ENCODE measurements at regions not wholly inside any gene's neighbourhood (a gene's known extent, or its start where the extent isn't known, plus 50 kb on each side); places are given as distances from the start of the nearest gene placed in this dataset.

DNA sequence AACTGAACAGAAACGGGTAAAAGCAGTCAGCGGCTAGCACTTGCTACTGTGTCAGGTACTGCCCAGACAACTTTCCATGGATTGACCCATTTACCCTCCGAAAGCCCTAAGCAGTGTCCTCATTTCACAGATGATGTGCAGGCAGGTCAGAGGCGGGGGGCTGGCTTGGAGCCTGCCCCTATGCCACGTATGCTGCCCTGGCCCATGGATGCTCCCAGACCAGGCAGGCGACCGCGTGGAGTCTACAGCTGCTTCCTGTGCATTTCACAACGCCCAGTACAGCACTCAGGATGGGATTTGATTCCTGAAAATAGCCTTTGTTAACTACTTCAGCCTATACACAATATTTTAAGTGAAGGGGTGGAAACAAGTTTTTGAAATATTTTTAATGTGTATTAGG, 202.9 kb downstream of the NXNL2 start:
- in situ Hi-C loops (cut with HindIII; ENCODE audit: extremely low pct_ligation_motif_present, low pct_unique_long_range_greater_than_20kb) = loop anchor here (5.0 kb wide), 2 partner anchors 76 to 146 kb away; no protein-coding TSS in a partner anchor
- 37% methylated on average over 3 of the region's 9 CpGs for WGBS (ENCODE audit: low lambda C conversion rate)
- intact Hi-C loops (cut with micrococcal nuclease; ENCODE audit: unreplicated experiment) = no loop called here

More for the DNA sequence above, 202.9 kb downstream of the NXNL2 start:
- no peaks in the 10 kb centered on the region for H4K20me1 ChIP-seq (ENCODE audit: insufficient read depth, low read length)
- H3K4me3 ChIP-seq (replicated peaks in 1 of 3; ENCODE audit: insufficient read depth in 1 of 3, low read depth in 2 of 3, low read length in 3 of 3) = no peak overlapping the region
- H3K4me2 ChIP-seq (ENCODE audit: low read depth, low read length) = no peak overlapping the region
- peaks cover 4% of the 10 kb centered on the region; the same call in 1 of the 2 replicates for H3K9me3 ChIP-seq (ENCODE audit: low read length)
- H3K27ac ChIP-seq (ENCODE audit: extremely low read length, insufficient read depth, low read length) = no peak overlapping the region
- TF ChIP-seq, protein P1, sequence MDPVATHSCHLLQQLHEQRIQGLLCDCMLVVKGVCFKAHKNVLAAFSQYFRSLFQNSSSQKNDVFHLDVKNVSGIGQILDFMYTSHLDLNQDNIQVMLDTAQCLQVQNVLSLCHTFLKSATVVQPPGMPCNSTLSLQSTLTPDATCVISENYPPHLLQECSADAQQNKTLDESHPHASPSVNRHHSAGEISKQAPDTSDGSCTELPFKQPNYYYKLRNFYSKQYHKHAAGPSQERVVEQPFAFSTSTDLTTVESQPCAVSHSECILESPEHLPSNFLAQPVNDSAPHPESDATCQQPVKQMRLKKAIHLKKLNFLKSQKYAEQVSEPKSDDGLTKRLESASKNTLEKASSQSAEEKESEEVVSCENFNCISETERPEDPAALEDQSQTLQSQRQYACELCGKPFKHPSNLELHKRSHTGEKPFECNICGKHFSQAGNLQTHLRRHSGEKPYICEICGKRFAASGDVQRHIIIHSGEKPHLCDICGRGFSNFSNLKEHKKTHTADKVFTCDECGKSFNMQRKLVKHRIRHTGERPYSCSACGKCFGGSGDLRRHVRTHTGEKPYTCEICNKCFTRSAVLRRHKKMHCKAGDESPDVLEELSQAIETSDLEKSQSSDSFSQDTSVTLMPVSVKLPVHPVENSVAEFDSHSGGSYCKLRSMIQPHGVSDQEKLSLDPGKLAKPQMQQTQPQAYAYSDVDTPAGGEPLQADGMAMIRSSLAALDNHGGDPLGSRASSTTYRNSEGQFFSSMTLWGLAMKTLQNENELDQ (CRISPR knock-in tag; IDR thresholded peaks at IDR 0.05; ENCODE audit: borderline replicate concordance) = no peak
- TF ChIP-seq PTBP1 (IDR thresholded peaks at IDR 0.05; ENCODE audit: low read depth, low read length, poor library complexity, severe bottlenecking) (no peak), KDM3A (CRISPR knock-in tag; IDR thresholded peaks at IDR 0.05; ENCODE audit: low read depth) (no peak), ZNF260 (CRISPR knock-in tag; IDR thresholded peaks at IDR 0.05; ENCODE audit: borderline replicate concordance, low read depth) (no peak), KLF9 (CRISPR knock-in tag; IDR thresholded peaks at IDR 0.05; ENCODE audit: low read depth) (no peak), ZNF101 (CRISPR knock-in tag; IDR thresholded peaks at IDR 0.05; ENCODE audit: borderline replicate concordance, low read depth) (no peak), ATF1 (CRISPR knock-in tag; IDR thresholded peaks at IDR 0.05) (no peak)
- TF ChIP-seq, protein P2, sequence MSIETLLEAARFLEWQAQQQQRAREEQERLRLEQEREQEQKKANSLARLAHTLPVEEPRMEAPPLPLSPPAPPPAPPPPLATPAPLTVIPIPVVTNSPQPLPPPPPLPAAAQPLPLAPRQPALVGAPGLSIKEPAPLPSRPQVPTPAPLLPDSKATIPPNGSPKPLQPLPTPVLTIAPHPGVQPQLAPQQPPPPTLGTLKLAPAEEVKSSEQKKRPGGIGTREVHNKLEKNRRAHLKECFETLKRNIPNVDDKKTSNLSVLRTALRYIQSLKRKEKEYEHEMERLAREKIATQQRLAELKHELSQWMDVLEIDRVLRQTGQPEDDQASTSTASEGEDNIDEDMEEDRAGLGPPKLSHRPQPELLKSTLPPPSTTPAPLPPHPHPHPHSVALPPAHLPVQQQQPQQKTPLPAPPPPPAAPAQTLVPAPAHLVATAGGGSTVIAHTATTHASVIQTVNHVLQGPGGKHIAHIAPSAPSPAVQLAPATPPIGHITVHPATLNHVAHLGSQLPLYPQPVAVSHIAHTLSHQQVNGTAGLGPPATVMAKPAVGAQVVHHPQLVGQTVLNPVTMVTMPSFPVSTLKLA (IDR thresholded peaks at IDR 0.05) = no peak
- TF ChIP-seq, protein P3, sequence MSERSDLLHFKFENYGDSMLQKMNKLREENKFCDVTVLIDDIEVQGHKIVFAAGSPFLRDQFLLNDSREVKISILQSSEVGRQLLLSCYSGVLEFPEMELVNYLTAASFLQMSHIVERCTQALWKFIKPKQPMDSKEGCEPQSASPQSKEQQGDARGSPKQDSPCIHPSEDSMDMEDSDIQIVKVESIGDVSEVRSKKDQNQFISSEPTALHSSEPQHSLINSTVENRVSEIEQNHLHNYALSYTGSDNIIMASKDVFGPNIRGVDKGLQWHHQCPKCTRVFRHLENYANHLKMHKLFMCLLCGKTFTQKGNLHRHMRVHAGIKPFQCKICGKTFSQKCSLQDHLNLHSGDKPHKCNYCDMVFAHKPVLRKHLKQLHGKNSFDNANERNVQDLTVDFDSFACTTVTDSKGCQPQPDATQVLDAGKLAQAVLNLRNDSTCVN (CRISPR knock-in tag; IDR thresholded peaks at IDR 0.05; ENCODE audit: borderline replicate concordance) = no peak
- TF ChIP-seq, protein P4, sequence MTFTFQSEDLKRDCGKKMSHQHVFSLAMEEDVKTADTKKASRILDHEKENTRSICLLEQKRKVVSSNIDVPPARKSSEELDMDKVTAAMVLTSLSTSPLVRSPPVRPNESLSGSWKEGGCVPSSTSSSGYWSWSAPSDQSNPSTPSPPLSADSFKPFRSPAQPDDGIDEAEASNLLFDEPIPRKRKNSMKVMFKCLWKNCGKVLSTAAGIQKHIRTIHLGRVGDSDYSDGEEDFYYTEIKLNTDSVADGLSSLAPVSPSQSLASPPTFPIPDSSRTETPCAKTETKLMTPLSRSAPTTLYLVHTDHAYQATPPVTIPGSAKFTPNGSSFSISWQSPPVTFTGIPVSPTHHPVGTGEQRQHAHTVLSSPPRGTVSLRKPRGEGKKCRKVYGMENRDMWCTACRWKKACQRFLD (CRISPR knock-in tag; IDR thresholded peaks at IDR 0.05; ENCODE audit: borderline replicate concordance) = no peak
- TF ChIP-seq, protein P5, sequence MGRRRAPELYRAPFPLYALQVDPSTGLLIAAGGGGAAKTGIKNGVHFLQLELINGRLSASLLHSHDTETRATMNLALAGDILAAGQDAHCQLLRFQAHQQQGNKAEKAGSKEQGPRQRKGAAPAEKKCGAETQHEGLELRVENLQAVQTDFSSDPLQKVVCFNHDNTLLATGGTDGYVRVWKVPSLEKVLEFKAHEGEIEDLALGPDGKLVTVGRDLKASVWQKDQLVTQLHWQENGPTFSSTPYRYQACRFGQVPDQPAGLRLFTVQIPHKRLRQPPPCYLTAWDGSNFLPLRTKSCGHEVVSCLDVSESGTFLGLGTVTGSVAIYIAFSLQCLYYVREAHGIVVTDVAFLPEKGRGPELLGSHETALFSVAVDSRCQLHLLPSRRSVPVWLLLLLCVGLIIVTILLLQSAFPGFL (CRISPR knock-in tag; IDR thresholded peaks at IDR 0.05) = no peak
- no peaks in the 10 kb centered on the region for H3K36me3 ChIP-seq (replicated peaks in 1 of 2; ENCODE audit: control insufficient read depth in 1 of 2, insufficient read depth in 2 of 2, low read length in 2 of 2)
- DNase-seq (ENCODE audit: low spot score) = no peak
- no peaks in the 10 kb centered on the region for H3K79me2 ChIP-seq (ENCODE audit: insufficient read depth, low read length)
- ChIA-PET POLR2A (no interaction called here), CTCF (ENCODE audit: low intra/inter-chr PET ratio, low total read pairs) (no interaction called here)
- ATAC-seq = no peak
- H3K9ac ChIP-seq (ENCODE audit: insufficient read depth, low read depth, low read length) = no peak overlapping the region
- no peaks in the 10 kb centered on the region for H3K4me1 ChIP-seq (ENCODE audit: insufficient read depth, low read length)
- H2AFZ ChIP-seq (ENCODE audit: low read length) = no peak overlapping the region
- FAIRE-seq = no peak
- BruUV-seq (replicated peaks) = no TSS peak
- H3K27me3 ChIP-seq (ENCODE audit: control insufficient read depth in 1 of 2, insufficient read depth in 2 of 2, low read length in 2 of 2) = peaks cover 1 to 12% of the 10 kb centered on the region in 2 experiments; a peak in 3 of 5 replicates
